ENCODE measurements at regions not wholly inside any gene's neighbourhood (a gene's known extent, or its start where the extent isn't known, plus 50 kb on each side); places are given as distances from the start of the nearest gene placed in this dataset.

- no peaks in the 10 kb centered on the region for H3K4me1 ChIP-seq
- no peaks in the 10 kb centered on the region for H3K36me3 ChIP-seq
- in situ Hi-C loops (cut with MboI; ENCODE audit: low pct_ligation_motif_present in 1 of 4, low pct_unique_long_range_greater_than_20kb in 1 of 4, low sequenced_read_pairs in 3 of 4) = no loop called here
- H3K9me3 ChIP-seq = no peaks in the 10 kb centered on the region
- H3K4me3 ChIP-seq = no peak overlapping the region
- no peak for DNase-seq
- no peak for TF ChIP-seq POLR2AphosphoS5 (IDR thresholded peaks at IDR 0.05)
- no peak for TF ChIP-seq EP300 (IDR thresholded peaks at IDR 0.05; ENCODE audit: low read depth)
- TF ChIP-seq CTCF (IDR thresholded peaks at IDR 0.05) = no peak
- TF ChIP-seq POLR2A (IDR thresholded peaks at IDR 0.05) = no peak
- intact Hi-C loops (cut with DNase I; ENCODE audit: low total_unique reads) = no loop called here
- no peaks in the 10 kb centered on the region for H3K27me3 ChIP-seq
- WGBS, 2 donors (ENCODE audit: low coverage in 1 of 2) = 65 to 67% methylated on average over 8 of the region's 8 CpGs
- no peak overlapping the region for H3K27ac ChIP-seq
These were observed 485.1 kb downstream of the GLRX3 start for GRCh38 chr10:130621231-130621775.

GRCh38 chr10:130623680-130624267 lies 487.6 kb downstream of the GLRX3 start:
- 17 to 50% methylated on average over 1 to 4 of the region's 4 CpGs for WGBS, 2 donors (ENCODE audit: low coverage in 1 of 2)

GRCh38 chr10:130627346-130628045 lies 491.3 kb downstream of the GLRX3 start:
- WGBS, 2 donors (ENCODE audit: low coverage in 1 of 2) = 75 to 90% methylated on average over 3 of the region's 3 CpGs
- intact Hi-C loops (cut with DNase I; ENCODE audit: low total_unique reads) = no loop called here
- TF ChIP-seq CTCF (IDR thresholded peaks at IDR 0.05) = no peak
- no peak for TF ChIP-seq POLR2AphosphoS5 (IDR thresholded peaks at IDR 0.05)
- no peak for TF ChIP-seq EP300 (IDR thresholded peaks at IDR 0.05; ENCODE audit: low read depth)
- no peak for TF ChIP-seq POLR2A (IDR thresholded peaks at IDR 0.05)

More at GRCh38 chr10:130623680-130624267, 487.6 kb downstream of the GLRX3 start:
- Histone ChIP-seq H3K27ac (no peak overlapping the region), H3K4me1 (no peaks in the 10 kb centered on the region), H3K27me3 (no peaks in the 10 kb centered on the region), H3K9me3 (no peaks in the 10 kb centered on the region), H3K4me3 (no peak overlapping the region), H3K36me3 (no peaks in the 10 kb centered on the region)
- DNase-seq = no peak
- in situ Hi-C loops (cut with MboI; ENCODE audit: low pct_ligation_motif_present in 1 of 4, low pct_unique_long_range_greater_than_20kb in 1 of 4, low sequenced_read_pairs in 3 of 4) = no loop called here
- TF ChIP-seq POLR2A (IDR thresholded peaks at IDR 0.05) (no peak), CTCF (IDR thresholded peaks at IDR 0.05) (no peak), POLR2AphosphoS5 (IDR thresholded peaks at IDR 0.05) (no peak), EP300 (IDR thresholded peaks at IDR 0.05; ENCODE audit: low read depth) (no peak)
- intact Hi-C loops (cut with DNase I; ENCODE audit: low total_unique reads) = no loop called here

GRCh38 chr10:130630135-130630534 lies 493.9 kb downstream of the GLRX3 start:
- H3K27ac ChIP-seq = no peak overlapping the region
- TF ChIP-seq EP300 (IDR thresholded peaks at IDR 0.05; ENCODE audit: low read depth) = no peak
- TF ChIP-seq POLR2AphosphoS5 (IDR thresholded peaks at IDR 0.05) = no peak
- TF ChIP-seq POLR2A (IDR thresholded peaks at IDR 0.05) = no peak
- TF ChIP-seq CTCF (IDR thresholded peaks at IDR 0.05) = no peak
- no peak for DNase-seq
- no peaks in the 10 kb centered on the region for H3K36me3 ChIP-seq
- no peak overlapping the region for H3K4me3 ChIP-seq
- WGBS, 2 donors (ENCODE audit: low coverage in 1 of 2) = 75 to 86% methylated on average over 2 of the region's 2 CpGs
- no peaks in the 10 kb centered on the region for H3K4me1 ChIP-seq
- no peaks in the 10 kb centered on the region for H3K27me3 ChIP-seq
- in situ Hi-C loops (cut with MboI; ENCODE audit: low pct_ligation_motif_present in 1 of 4, low pct_unique_long_range_greater_than_20kb in 1 of 4, low sequenced_read_pairs in 3 of 4) (no loop called here), intact Hi-C loops (cut with DNase I; ENCODE audit: low total_unique reads) (no loop called here)
- H3K9me3 ChIP-seq = no peaks in the 10 kb centered on the region

More at GRCh38 chr10:130627346-130628045, 491.3 kb downstream of the GLRX3 start:
- H3K4me1 ChIP-seq = no peaks in the 10 kb centered on the region
- no peak overlapping the region for H3K27ac ChIP-seq
- no peak overlapping the region for H3K4me3 ChIP-seq
- no peaks in the 10 kb centered on the region for H3K36me3 ChIP-seq
- H3K9me3 ChIP-seq = no peaks in the 10 kb centered on the region
- no peak for DNase-seq
- no peaks in the 10 kb centered on the region for H3K27me3 ChIP-seq
- in situ Hi-C loops (cut with MboI; ENCODE audit: low pct_ligation_motif_present in 1 of 4, low pct_unique_long_range_greater_than_20kb in 1 of 4, low sequenced_read_pairs in 3 of 4) = no loop called here
